ENCODE measurements at regions not wholly inside any gene's neighbourhood (a gene's known extent, or its start where the extent isn't known, plus 50 kb on each side); places are given as distances from the start of the nearest gene placed in this dataset.

DNA sequence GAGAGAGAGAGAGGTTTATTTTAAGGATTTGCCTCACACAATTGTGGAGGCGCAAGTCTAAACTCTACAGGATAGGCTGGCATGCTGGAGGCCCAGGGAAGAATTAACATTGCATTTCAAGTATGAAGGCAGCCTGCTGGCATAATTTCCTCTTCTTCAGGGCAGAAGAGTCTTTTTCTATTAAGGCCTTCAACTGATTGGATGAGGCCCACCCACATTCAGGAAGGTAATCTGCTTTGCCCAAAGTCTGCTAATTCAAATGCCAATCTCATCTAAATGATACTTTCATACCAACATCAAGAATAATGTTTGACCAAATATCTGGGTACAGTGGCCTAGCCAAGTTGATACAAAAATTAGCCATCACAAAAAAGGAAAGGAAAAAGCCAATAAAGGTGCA lies 258.1 kb upstream of the MDFIC2 start:
- no peak for FAIRE-seq
- no peak for TF ChIP-seq TAF1 (IDR thresholded peaks at IDR 0.05; ENCODE audit: borderline replicate concordance, low read depth, low read length)
- no peak for TF ChIP-seq POLR2A (IDR thresholded peaks at IDR 0.05; ENCODE audit: low read depth, low read length)
- TF ChIP-seq POLR2AphosphoS5 (IDR thresholded peaks at IDR 0.05; ENCODE audit: low read depth, low read length): no peak
- no peak for DNase-seq (ENCODE audit: insufficient read length)

DNA sequence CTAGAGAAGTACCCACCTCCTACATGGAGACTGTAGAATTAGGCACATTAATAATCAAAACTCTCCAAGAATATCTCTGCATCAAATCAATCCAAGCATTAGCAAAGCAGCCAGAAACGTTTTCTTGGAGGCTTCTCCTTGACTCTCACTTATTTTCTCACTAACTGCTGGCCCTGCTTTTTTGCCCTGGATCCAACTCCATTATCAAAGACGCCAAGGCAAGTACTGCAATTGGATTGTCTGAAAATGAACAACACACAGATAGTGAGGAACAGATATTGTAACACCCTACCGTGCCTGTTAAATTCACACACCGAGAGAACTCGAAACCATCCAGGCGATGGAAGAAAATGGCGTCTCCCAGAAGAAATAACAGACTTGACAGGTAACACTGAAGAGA lies 256.2 kb upstream of the MDFIC2 start:
- DNase-seq (ENCODE audit: insufficient read length): no peak
- no peak for FAIRE-seq
- no peak for TF ChIP-seq POLR2A (IDR thresholded peaks at IDR 0.05; ENCODE audit: low read depth, low read length)
- no peak for TF ChIP-seq POLR2AphosphoS5 (IDR thresholded peaks at IDR 0.05; ENCODE audit: low read depth, low read length)

DNA sequence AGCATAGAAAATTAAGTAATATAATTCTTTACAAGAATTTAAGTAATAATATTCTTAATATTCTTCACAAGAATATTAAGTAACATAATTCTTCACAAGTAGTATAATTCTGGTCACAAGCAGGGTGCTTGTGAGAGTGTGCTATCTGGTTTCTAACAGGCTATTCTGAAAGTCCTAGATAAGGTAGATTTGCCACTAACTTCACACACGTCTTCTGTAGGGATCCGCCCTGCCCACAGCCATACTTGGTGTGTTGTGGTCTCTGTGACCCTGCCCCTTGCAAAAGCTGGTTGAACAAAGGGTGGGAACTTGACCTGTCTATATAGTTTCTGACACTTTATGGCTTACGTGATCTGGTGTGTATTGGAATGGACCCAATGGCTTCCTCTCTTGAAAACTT lies 253.4 kb upstream of the MDFIC2 start:
- TF ChIP-seq POLR2A (IDR thresholded peaks at IDR 0.05; ENCODE audit: low read depth, low read length) (no peak), POLR2AphosphoS5 (IDR thresholded peaks at IDR 0.05; ENCODE audit: low read depth, low read length) (no peak), TAF1 (IDR thresholded peaks at IDR 0.05; ENCODE audit: borderline replicate concordance, low read depth, low read length) (no peak)
- FAIRE-seq (no peak), DNase-seq (ENCODE audit: insufficient read length) (no peak)

DNA sequence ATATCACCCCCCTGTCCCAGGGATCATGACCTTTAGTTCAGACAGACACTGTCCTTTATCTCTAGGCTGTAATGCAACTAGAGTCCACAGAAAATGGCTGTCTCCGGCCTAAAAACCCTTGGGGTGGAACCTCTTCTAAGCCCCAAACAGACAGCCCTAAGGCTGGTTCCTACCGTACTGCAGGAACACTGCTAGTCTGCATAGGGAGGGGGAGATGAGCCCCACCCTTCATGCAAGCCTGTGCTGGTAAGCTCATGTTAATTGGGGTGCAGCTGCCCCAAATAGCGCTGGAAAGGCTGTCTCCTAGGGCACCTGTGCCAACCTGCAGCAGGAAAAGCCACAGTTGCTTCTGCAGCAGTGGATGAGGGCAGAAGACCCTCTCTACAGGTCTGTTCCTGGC lies 252.1 kb upstream of the MDFIC2 start:
- TF ChIP-seq POLR2AphosphoS5 (IDR thresholded peaks at IDR 0.05; ENCODE audit: low read depth, low read length): no peak
- TF ChIP-seq POLR2A (IDR thresholded peaks at IDR 0.05; ENCODE audit: low read depth, low read length): no peak
- no peak for TF ChIP-seq TAF1 (IDR thresholded peaks at IDR 0.05; ENCODE audit: borderline replicate concordance, low read depth, low read length)
- DNase-seq (ENCODE audit: insufficient read length) (no peak), FAIRE-seq (no peak)

- TF ChIP-seq POLR2A (IDR thresholded peaks at IDR 0.05; ENCODE audit: low read depth, low read length) (no peak), TAF1 (IDR thresholded peaks at IDR 0.05; ENCODE audit: borderline replicate concordance, low read depth, low read length) (no peak), POLR2AphosphoS5 (IDR thresholded peaks at IDR 0.05; ENCODE audit: low read depth, low read length) (no peak)
- FAIRE-seq: no peak
- DNase-seq (ENCODE audit: insufficient read length): no peak
These were observed 249.4 kb upstream of the MDFIC2 start for GRCh38 chr3:70561796-70562195.

- TF ChIP-seq TAF1 (IDR thresholded peaks at IDR 0.05; ENCODE audit: borderline replicate concordance, low read depth, low read length) (no peak), POLR2A (IDR thresholded peaks at IDR 0.05; ENCODE audit: low read depth, low read length) (no peak), POLR2AphosphoS5 (IDR thresholded peaks at IDR 0.05; ENCODE audit: low read depth, low read length) (no peak)
- DNase-seq (ENCODE audit: insufficient read length) (no peak), FAIRE-seq (no peak)
These were observed 246.5 kb upstream of the MDFIC2 start for GRCh38 chr3:70558956-70559355.

DNA sequence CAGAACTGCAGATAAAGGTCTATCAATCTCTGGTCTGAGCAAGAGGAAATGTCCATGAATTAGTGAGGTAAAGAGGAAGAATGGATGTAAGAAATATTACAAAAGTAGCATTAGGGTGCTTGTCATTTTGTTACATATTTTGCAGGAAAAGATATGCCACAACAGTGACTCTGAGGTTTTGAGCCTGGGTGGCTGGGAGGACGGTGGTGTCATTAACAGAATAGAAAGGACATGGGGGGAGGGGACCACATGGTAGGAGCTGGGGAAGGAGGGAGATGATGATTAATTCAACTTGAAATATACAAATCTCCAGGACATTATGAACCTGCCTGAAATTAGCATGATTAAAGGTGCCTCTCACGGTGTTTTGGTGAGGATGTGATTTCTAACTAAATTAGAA lies 245.5 kb upstream of the MDFIC2 start:
- FAIRE-seq (no peak), DNase-seq (ENCODE audit: insufficient read length) (no peak)
- TF ChIP-seq POLR2AphosphoS5 (IDR thresholded peaks at IDR 0.05; ENCODE audit: low read depth, low read length): no peak
- TF ChIP-seq TAF1 (IDR thresholded peaks at IDR 0.05; ENCODE audit: borderline replicate concordance, low read depth, low read length): no peak
- no peak for TF ChIP-seq POLR2A (IDR thresholded peaks at IDR 0.05; ENCODE audit: low read depth, low read length)

- no peak for FAIRE-seq
- TF ChIP-seq POLR2AphosphoS5 (IDR thresholded peaks at IDR 0.05; ENCODE audit: low read depth, low read length): no peak
- no peak for TF ChIP-seq TAF1 (IDR thresholded peaks at IDR 0.05; ENCODE audit: borderline replicate concordance, low read depth, low read length)
- TF ChIP-seq POLR2A (IDR thresholded peaks at IDR 0.05; ENCODE audit: low read depth, low read length): no peak
- no peak for DNase-seq (ENCODE audit: insufficient read length)
These were observed 243.6 kb upstream of the MDFIC2 start for GRCh38 chr3:70556056-70556455.

DNA sequence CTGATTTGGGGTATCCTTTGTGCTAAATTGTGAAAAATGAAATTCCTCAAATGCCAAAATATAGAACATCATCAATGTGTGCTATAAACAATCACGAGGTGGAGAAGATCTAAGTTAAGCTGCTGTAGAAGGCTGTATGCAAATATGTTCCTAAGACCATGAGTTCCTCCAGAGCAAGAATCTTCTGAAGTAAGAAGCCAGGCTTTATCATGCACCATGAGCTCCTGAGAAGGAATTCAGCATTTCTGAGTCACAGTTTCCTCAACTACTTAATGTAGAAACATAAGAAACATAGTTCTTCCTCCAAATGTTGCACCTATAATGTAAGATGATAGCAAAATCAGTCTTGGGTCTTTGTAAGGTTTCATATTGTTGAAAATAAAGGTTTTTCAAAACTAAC lies 241.7 kb upstream of the MDFIC2 start:
- TF ChIP-seq TAF1 (IDR thresholded peaks at IDR 0.05; ENCODE audit: borderline replicate concordance, low read depth, low read length): no peak
- no peak for TF ChIP-seq POLR2AphosphoS5 (IDR thresholded peaks at IDR 0.05; ENCODE audit: low read depth, low read length)
- no peak for TF ChIP-seq POLR2A (IDR thresholded peaks at IDR 0.05; ENCODE audit: low read depth, low read length)
- FAIRE-seq (no peak), DNase-seq (ENCODE audit: insufficient read length) (no peak)

- no peak for TF ChIP-seq TAF1 (IDR thresholded peaks at IDR 0.05; ENCODE audit: borderline replicate concordance, low read depth, low read length)
- no peak for TF ChIP-seq POLR2A (IDR thresholded peaks at IDR 0.05; ENCODE audit: low read depth, low read length)
- TF ChIP-seq POLR2AphosphoS5 (IDR thresholded peaks at IDR 0.05; ENCODE audit: low read depth, low read length): no peak
- FAIRE-seq (no peak), DNase-seq (ENCODE audit: insufficient read length) (no peak)
These were observed 238.4 kb upstream of the MDFIC2 start for GRCh38 chr3:70550723-70551319.

GRCh38 chr3:70546679-70547078 lies 234.2 kb upstream of the MDFIC2 start:
- TF ChIP-seq POLR2A (IDR thresholded peaks at IDR 0.05; ENCODE audit: low read depth, low read length) (no peak), POLR2AphosphoS5 (IDR thresholded peaks at IDR 0.05; ENCODE audit: low read depth, low read length) (no peak), TAF1 (IDR thresholded peaks at IDR 0.05; ENCODE audit: borderline replicate concordance, low read depth, low read length) (no peak)
- no peak for FAIRE-seq
- no peak for DNase-seq (ENCODE audit: insufficient read length)

GRCh38 chr3:70543493-70543892 lies 231.1 kb upstream of the MDFIC2 start:
- no peak for FAIRE-seq
- DNase-seq (ENCODE audit: insufficient read length): no peak
- TF ChIP-seq TAF1 (IDR thresholded peaks at IDR 0.05; ENCODE audit: borderline replicate concordance, low read depth, low read length) (no peak), POLR2AphosphoS5 (IDR thresholded peaks at IDR 0.05; ENCODE audit: low read depth, low read length) (no peak)

- TF ChIP-seq POLR2A (IDR thresholded peaks at IDR 0.05; ENCODE audit: low read depth, low read length) (no peak), POLR2AphosphoS5 (IDR thresholded peaks at IDR 0.05; ENCODE audit: low read depth, low read length) (no peak), TAF1 (IDR thresholded peaks at IDR 0.05; ENCODE audit: borderline replicate concordance, low read depth, low read length) (no peak)
- FAIRE-seq: no peak
- no peak for DNase-seq (ENCODE audit: insufficient read length)
These were observed 227.5 kb upstream of the MDFIC2 start for GRCh38 chr3:70539908-70540307.
